Neural progenitor cell (in vitro differentiated cells): ENCODE measurements at regions not wholly inside any gene's neighbourhood (a gene's known extent, or its start where the extent isn't known, plus 50 kb on each side); places are given as distances from the start of the nearest gene placed in this dataset.

Experiments used
- EZH2 ChIP-seq: fragments of 200-600 bp; sonication (generic); IDR thresholded peaks from 2 replicates; pipeline ENCODE4 v1.6.1; 2017; ENCODE audit warnings: antibody characterized with exemption, mild to moderate bottlenecking, moderate library complexity
- EZH2phosphoT487 ChIP-seq: fragments of 200-600 bp; sonication (generic); IDR thresholded peaks from 2 replicates; pipeline ENCODE4 v1.6.1; 2017; ENCODE audit warnings: antibody characterized with exemption
- TF ChIP-seq, protein P1 (sequence below): fragments of 200-600 bp; sonication (generic); IDR thresholded peaks from 2 replicates; pipeline ENCODE4 v1.5.1; 2017; ENCODE audit warnings: antibody characterized with exemption, mild to moderate bottlenecking

DNA sequence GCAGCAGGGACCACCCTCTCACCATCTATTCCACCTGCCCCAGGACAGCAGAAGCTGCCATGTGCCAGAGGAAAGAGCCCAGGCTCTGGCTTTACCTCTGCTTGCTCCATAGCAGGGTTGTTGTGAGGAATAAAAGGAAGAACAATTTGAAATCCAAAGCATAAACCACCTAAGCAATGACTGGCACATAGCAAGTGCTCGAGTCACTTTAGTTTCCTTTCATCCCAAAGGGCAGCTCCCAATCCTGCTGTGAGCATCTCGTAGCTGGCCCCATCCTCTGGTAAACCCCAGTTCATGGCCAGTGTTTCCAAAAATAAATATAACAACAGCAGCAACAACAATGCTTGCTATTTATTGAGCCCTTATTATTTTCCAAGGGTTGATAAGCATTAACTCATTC, 923.5 kb downstream of the EPHA4 start:
- TF ChIP-seq, protein P1, sequence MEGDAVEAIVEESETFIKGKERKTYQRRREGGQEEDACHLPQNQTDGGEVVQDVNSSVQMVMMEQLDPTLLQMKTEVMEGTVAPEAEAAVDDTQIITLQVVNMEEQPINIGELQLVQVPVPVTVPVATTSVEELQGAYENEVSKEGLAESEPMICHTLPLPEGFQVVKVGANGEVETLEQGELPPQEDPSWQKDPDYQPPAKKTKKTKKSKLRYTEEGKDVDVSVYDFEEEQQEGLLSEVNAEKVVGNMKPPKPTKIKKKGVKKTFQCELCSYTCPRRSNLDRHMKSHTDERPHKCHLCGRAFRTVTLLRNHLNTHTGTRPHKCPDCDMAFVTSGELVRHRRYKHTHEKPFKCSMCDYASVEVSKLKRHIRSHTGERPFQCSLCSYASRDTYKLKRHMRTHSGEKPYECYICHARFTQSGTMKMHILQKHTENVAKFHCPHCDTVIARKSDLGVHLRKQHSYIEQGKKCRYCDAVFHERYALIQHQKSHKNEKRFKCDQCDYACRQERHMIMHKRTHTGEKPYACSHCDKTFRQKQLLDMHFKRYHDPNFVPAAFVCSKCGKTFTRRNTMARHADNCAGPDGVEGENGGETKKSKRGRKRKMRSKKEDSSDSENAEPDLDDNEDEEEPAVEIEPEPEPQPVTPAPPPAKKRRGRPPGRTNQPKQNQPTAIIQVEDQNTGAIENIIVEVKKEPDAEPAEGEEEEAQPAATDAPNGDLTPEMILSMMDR = no peak
- TF ChIP-seq EZH2 = no peak
- TF ChIP-seq EZH2phosphoT487 = no peak
